Stimulated activated naive CD4-positive, alpha-beta T cell (primary cell): ENCODE measurements at regions not wholly inside any gene's neighbourhood (a gene's known extent, or its start where the extent isn't known, plus 50 kb on each side); places are given as distances from the start of the nearest gene placed in this dataset.
"Not testable (repeated sequence)": the region's sequence is repeated elsewhere in the genome, so short reads cannot be mapped to it uniquely, and the experiment has no call there.

ENCODE experiments used
- DNase-seq, 6 experiments: peaks; one replicate each; lab custom pipeline; 2025; lab: John Stamatoyannopoulos, UW

DNA sequence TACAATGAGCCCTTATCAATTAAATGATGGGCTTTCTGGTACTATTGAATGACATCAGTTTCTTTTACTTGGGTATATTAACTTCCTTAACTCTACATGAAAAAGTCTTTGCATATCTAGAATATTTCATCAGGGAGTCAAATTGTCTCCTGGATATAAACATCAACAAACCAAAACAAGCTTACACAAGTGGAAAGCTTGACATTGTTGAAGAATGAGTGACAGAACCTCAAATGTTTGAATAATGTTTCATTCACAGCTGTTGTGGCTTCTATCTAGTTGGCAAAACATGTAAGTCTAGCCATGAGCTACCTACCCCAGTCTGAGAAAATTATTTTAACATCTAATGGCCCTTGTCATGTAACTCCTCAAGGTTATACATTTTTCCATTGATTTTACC lies 604.8 kb upstream of the ADAMTS5 start:
- DNase-seq, result no peak

GRCh38 chr21:27570306-27570868 lies 603.5 kb upstream of the ADAMTS5 start:
- no peak for DNase-seq

DNA sequence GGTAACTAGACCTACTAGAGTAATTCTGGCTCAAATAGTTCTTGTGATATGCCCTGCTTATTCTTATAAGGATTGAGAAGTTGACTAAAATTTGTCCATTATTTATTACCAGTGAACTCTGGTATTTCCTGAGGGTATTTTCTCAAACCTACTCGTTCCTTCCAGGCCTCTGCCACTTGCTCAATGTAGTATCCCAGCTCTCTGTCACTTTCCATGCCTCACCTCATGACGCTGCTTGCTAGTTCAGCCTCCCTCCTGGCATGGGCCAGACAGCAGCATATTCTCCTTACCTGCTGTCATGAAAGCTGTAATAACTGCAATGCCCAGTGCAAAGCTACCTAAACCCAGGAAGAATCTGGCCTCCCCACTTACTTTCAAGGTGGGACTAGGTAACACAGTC lies 602.9 kb upstream of the ADAMTS5 start:
- DNase-seq, result no peak

DNA sequence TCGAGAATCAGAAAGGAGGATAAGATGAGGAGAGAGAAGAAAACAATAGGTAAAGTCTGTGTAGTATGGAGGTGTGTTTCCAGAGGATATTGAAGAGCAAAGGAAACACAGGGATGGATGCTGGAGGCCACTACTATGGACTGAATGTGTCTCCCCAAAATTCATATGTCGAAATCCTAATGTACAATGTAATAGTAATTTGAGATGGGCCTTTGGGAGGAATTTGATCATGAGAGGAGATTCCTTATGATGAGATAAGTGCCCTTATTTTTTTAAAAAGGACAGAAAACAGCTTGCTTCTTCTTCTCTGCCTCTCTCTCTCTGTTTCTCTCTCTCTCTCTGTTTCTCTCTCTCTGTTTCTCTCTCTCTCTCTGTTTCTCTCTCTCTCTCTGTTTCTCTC lies 602.2 kb upstream of the ADAMTS5 start:
- DNase-seq, result no peak

GRCh38 chr21:27567381-27567780 lies 600.5 kb upstream of the ADAMTS5 start:
- DNase-seq, result no peak

DNA sequence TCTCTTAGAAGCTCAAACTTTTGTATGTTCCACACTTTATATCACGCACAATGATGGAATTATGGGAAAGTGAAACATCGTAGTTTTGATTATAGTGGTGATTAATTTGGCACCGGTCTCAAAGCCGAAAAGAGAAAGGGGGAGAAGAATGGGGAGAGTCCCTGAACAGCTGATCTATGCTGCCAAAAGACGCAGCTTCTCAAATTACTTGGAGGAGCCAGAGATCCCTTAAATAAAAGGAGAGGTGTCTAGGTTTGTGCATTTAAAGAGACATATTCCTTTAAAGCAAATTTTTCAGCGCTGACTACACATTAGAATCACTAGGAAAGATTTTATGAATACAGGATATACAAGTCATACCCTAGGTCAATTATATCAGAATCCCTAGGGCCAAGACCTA lies 599.6 kb upstream of the ADAMTS5 start:
- no peak for DNase-seq

- DNase-seq, result no peak
Measured at GRCh38 chr21:27565364-27565763, 598.5 kb upstream of the ADAMTS5 start.

DNA sequence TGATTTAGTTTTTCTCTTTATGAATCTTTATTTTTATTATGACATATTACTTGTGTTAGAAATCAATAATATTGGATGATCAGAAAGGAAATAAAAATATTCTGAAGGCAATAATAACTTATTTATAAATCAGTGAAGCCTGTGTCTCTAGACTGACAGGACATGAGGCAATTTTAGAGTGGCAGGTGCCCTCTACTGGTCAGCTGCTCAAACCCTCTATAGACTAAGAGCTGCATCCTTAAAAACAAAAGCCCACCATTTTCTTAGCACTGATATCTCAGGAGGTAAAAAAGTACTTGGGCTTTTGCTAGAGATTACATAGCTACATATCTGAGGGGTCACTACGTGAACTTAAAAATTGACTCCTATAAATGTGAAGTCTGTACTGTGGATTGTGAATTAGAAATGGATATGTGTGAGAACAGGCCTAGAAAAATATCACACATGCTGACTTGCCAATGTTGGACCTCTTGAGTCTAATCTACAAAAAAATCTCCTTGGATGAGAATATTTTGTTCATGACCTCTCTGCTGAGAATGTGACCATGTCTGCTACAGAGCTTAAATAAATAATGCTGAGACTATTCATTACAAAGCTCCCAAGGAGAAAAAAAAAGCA lies 597.9 kb upstream of the ADAMTS5 start:
- DNase-seq, result no peak

DNA sequence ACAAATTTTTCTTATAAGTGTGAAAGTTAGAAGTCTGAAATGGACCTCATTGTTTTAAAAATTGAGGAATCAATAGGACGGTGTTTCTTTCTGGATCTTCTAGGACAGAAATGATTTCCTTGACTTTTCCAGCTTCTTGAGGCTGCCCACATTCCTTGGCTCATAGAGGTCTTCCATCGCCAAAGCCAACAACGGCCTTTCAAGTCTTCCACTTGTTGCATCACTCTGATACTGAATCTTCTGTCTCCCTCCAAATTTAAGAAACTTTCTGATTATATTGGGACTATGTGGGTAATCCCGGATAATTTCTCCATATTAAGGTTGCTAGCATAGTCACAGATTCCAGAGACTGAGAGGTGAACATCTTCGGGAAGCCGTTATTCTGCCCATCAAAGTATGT lies 595.4 kb upstream of the ADAMTS5 start:
- no peak for DNase-seq

GRCh38 chr21:27561116-27561515 lies 594.2 kb upstream of the ADAMTS5 start:
- no peak for DNase-seq

GRCh38 chr21:27557356-27557755 lies 590.5 kb upstream of the ADAMTS5 start:
- no peak for DNase-seq

- no peak for DNase-seq
Measured at GRCh38 chr21:27555996-27556395, 589.1 kb upstream of the ADAMTS5 start.

GRCh38 chr21:27550287-27550686 lies 583.4 kb upstream of the ADAMTS5 start:
- no peak for DNase-seq

- DNase-seq, result no peak
Measured at GRCh38 chr21:27548486-27548885, 581.6 kb upstream of the ADAMTS5 start.

DNA sequence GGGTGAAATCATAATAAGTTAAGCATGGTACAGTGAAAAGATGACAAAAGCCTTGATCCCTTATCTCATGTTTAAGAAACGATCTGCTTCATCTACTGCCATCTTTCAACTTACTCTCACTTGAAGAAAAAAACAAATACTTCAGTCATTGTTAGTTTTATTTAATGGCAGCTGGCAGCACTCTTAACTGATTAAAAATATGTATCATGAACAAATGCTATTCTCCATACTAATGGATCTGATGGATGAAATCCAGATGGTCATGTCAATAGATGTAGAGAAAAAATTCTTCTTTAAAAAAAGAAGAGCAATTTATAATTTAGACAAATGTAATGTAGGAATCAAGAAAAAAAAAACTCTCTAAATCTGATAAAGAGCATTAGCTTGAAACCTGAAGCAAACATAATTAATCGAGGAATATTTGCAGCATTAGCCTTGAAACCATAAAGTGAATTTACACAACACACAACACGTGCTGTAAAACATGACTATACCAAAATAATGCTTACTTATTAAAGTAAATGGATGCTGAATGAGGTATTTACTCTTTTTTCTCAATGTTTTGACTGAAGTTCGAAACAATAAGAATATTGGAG lies 579.0 kb upstream of the ADAMTS5 start:
- DNase-seq, result no peak

DNA sequence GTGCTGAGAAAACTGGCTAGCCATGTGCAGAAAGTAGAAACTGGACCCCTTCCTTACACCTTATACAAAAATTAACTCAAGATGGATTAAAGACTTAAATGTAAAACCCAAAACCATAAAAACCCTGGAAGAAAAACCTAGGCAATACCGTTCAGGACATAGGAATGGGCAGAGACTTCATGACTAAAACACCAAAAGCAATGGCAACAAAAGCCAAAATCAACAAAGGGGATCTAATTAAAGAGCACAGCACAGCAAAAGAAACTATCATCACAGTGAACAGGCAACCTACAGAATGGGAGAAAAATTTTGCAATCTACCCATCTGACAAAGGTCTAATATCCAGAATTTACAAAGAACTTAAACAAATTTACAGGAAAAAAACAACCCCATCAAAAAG lies 575.2 kb upstream of the ADAMTS5 start:
- DNase-seq, result not testable (repeated sequence)

- no peak for DNase-seq
Measured at GRCh38 chr21:27536319-27536718, 569.4 kb upstream of the ADAMTS5 start.

DNA sequence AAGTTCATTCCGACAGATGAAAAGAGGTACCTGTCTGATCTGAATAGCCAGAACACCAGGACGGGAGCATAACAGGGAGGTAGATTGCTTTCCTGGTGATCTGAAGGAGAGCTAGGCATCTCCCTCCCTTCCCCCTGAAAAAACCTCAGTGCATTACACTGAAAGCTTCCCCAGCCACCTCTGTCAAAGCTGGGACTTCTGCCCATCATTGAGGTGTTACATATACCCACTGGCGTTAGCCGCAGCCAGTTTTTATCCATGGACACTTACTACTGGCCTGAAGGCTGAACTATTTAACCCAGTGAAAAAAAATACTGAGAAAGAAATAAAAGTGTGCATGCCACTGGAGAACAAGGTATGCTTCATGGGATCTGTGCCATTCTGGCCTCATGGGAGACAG lies 568.3 kb upstream of the ADAMTS5 start:
- no peak for DNase-seq

GRCh38 chr21:27534206-27534605 lies 567.3 kb upstream of the ADAMTS5 start:
- DNase-seq, result no peak

- no peak for DNase-seq
Measured at GRCh38 chr21:27532076-27532475, 565.2 kb upstream of the ADAMTS5 start.

- DNase-seq, result no peak
Measured at GRCh38 chr21:27528697-27529096, 561.8 kb upstream of the ADAMTS5 start.

DNA sequence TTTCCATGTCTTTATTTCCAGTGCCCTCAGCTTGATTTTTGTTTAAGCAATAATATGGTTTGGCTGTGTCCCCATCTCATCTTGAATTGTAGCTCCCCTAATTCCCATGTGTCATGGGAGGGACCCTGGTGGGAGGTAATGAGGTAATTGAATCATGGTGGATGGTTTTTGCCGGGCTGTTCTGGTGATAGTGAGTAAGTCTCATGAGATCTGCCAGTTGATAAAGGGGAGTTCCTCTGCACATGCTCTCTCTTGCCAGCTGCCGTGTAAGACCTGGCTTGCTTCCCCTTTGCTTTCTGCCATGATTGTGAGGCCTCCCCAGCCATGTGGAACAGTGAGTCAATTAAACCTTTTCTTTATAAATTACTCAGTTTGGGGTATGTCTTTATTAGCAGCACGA lies 559.6 kb upstream of the ADAMTS5 start:
- no peak for DNase-seq

DNA sequence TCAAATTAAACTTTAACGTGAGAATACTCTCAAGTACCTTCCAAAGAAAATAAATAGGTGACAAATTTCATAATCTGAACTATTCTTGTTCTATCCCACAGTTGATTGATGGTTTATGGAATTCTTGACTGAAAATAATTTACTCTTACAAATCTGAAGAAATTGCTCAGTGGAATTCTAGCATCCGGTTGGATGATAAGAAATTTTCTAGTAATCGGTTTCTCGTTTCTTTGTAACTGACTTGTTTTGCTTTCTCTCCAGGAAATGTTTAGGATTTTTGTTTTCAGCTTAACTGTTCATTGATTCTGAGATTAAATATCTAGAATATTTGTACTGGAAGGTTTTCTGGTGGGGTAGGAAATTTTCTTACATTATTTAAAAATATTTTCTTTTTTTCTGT lies 558.9 kb upstream of the ADAMTS5 start:
- no peak for DNase-seq

DNA sequence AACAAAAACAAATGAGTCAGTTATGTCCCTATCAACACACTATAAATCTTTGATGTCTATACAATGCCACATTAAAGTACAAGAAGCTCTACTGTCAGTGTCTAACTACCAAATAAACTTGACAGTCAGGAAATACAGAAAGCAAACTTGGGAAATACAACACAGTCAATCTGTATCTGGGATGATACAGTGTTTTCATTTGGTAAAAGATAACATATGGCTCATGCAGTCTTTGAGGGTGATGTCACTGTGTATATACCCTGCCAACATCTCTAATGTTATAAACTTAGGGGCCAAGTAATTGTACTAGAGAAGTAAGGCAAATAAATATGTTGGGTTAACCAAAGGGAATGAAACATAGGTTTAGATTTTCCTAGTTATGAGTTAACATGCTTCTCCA lies 552.5 kb upstream of the ADAMTS5 start:
- DNase-seq, result no peak
